GM12874 (cell line): ENCODE measurements at regions not wholly inside any gene's neighbourhood (a gene's known extent, or its start where the extent isn't known, plus 50 kb on each side); places are given as distances from the start of the nearest gene placed in this dataset.

ENCODE experiments used
- TF ChIP-seq, protein P1 (sequence below): IDR thresholded peaks from 2 replicates; pipeline ENCODE4 v1.5.1; 2011; ENCODE audit warnings: low read depth, mild to moderate bottlenecking, control low read depth, low read length, moderate library complexity; ENCODE audit not compliant: insufficient read depth

DNA sequence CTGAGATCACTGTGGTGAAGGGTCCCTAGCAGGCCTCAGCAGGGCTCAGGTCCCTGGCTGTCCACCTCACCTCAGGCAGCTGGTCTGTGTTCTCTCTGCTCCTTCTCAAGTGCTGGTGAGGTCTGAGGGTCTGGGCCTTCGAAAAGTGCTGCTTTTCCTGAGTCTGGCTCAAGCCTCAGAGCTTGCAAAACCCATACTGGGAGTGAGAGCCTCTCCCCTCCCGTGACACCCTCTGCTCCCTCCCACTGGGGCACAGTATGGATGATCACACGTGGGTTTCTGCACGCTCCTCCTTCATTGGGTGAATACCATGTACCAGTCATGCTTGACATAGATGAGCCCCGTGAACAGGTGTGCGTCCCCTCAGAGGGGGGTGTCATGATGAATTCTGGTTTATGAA is 73.3 kb upstream of the WASF3 start:
- TF ChIP-seq, protein P1, sequence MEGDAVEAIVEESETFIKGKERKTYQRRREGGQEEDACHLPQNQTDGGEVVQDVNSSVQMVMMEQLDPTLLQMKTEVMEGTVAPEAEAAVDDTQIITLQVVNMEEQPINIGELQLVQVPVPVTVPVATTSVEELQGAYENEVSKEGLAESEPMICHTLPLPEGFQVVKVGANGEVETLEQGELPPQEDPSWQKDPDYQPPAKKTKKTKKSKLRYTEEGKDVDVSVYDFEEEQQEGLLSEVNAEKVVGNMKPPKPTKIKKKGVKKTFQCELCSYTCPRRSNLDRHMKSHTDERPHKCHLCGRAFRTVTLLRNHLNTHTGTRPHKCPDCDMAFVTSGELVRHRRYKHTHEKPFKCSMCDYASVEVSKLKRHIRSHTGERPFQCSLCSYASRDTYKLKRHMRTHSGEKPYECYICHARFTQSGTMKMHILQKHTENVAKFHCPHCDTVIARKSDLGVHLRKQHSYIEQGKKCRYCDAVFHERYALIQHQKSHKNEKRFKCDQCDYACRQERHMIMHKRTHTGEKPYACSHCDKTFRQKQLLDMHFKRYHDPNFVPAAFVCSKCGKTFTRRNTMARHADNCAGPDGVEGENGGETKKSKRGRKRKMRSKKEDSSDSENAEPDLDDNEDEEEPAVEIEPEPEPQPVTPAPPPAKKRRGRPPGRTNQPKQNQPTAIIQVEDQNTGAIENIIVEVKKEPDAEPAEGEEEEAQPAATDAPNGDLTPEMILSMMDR = no peak

DNA sequence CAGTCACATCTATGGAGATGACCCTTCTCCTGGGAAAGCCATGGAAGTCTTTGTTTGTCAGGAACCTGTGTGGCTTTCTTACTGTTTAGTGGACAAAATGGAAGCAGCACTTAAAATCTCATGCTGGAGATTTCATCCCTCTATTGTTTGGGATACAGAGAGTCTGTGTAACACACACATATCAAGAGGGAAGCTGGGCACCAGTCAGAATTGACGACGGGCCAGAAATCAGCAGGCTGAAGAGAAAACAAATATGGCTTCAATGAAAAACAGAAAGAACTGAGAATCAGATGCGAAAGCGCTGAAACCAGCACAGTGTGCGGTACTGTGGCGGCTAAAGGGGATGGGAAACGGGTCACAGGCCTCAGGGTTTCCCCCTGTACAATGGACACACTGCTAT is 72.2 kb upstream of the WASF3 start:
- TF ChIP-seq, protein P1 = no peak

DNA sequence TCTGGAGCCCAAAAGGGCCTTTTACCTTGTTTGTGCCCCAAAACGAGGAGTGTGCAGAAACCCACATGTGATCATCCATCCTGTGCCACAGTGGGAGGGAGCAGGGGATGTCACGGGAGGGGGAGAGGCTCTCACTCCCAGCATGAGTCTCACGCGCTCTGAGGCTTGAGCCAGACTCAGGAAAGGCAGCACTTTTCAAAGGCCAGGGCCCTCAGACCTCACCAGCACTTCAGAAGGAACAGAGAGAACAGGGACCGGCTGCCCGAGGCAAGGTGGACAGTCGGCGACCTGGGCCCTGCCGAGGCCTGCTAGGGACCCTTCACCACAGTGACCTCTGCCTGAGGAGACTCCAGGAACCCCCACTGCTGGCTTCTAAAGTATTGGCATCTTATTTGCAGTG is 71.7 kb upstream of the WASF3 start:
- TF ChIP-seq, protein P1 = no peak

- TF ChIP-seq, protein P1 = no peak
Observed at GRCh38 chr13:26486550-26486949, 70.9 kb upstream of the WASF3 start.

DNA sequence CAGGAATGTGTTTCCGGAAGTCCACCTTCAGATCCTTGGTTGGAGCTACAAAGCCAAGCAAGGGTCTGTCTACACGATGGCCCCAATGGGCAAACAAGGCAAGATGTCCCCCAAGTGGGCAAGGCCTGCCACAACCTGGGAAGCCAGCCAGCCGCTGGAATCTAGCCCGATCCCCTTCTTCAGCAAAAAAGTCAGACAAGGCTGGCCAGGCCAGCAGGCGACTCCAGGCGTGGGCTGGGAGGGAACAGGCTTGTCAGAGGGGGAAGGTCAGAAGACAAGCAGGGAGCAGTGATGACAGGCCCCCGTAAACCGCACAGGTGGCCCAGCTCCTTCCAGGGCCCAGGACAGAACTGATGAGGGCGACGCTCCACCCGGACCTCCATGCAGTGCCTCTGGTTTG is 69.7 kb upstream of the WASF3 start:
- TF ChIP-seq, protein P1 = no peak

- TF ChIP-seq, protein P1 = no peak
Observed at GRCh38 chr13:26488236-26489003, 69.1 kb upstream of the WASF3 start.

DNA sequence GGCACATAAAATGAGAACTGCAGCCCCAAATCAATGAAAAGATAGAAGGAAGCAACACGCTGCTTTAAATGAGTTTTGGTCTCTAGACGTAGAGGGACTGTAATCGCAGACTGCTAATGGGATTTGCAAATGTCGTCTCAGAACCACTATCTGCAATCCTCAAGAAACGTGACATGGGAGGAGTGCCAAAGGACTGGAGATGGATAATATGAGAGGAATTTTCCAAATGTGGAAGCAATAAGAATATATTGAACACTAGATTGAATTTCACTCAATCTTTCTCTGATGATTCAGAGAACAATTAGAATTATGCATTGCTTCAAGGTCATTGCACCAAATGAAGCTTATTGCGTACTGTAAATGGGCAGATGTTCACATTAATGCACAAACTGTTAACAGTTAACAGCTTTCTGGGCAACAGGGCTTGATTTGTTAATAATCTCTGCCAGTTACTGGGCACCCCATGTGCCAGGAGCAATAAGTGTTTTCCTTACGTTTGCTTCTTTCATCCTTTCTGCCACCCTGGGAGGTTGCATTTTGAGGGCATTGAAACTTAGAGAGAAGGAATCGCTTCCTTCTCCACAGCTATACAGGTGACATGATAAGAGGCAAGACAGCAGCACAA is 62.8 kb upstream of the WASF3 start:
- TF ChIP-seq, protein P1 = no peak
